ENCODE measurements at regions not wholly inside any gene's neighbourhood (a gene's known extent, or its start where the extent isn't known, plus 50 kb on each side); places are given as distances from the start of the nearest gene placed in this dataset.

GRCh38 chr4:123977641-123978081 is 581.1 kb downstream of the SPRY1 start:
- DNase-seq (ENCODE audit: extremely low spot score, unreplicated experiment): no peak
- Mint-ChIP-seq H3K36me3 (no peaks in the 10 kb centered on the region), H3K9me3 (peaks cover 3% of the 10 kb centered on the region)

GRCh38 chr4:123978637-123979036 is 582.0 kb downstream of the SPRY1 start:
- no peak overlapping the region for H3K27ac Mint-ChIP-seq
- H3K27me3 Mint-ChIP-seq: no peaks in the 10 kb centered on the region
- no peak for DNase-seq (ENCODE audit: extremely low spot score, unreplicated experiment)
- H3K4me1 Mint-ChIP-seq (ENCODE audit: unreplicated experiment): peaks cover 28% of the 10 kb centered on the region
- no peaks in the 10 kb centered on the region for H3K36me3 Mint-ChIP-seq
- peaks cover 2% of the 10 kb centered on the region for H3K9me3 Mint-ChIP-seq
- no peak for TF ChIP-seq CTCF (conservative IDR thresholded peaks at IDR 0.05)
- H3K4me3 Mint-ChIP-seq: no peak overlapping the region

More at GRCh38 chr4:123977641-123978081, 581.1 kb downstream of the SPRY1 start:
- Mint-ChIP-seq H3K27ac (no peak overlapping the region), H3K27me3 (no peaks in the 10 kb centered on the region), H3K4me1 (ENCODE audit: unreplicated experiment) (peaks cover 28% of the 10 kb centered on the region), H3K4me3 (no peak overlapping the region)
- no peak for TF ChIP-seq CTCF (conservative IDR thresholded peaks at IDR 0.05)

GRCh38 chr4:123980736-123981300 is 584.2 kb downstream of the SPRY1 start:
- Mint-ChIP-seq H3K27ac (no peak overlapping the region), H3K27me3 (no peaks in the 10 kb centered on the region), H3K36me3 (no peaks in the 10 kb centered on the region), H3K4me1 (ENCODE audit: unreplicated experiment) (peaks cover 18% of the 10 kb centered on the region), H3K9me3 (no peaks in the 10 kb centered on the region), H3K4me3 (no peak overlapping the region)
- no peak for DNase-seq (ENCODE audit: extremely low spot score, unreplicated experiment)
- TF ChIP-seq CTCF (conservative IDR thresholded peaks at IDR 0.05): no peak

- Mint-ChIP-seq H3K36me3 (no peaks in the 10 kb centered on the region), H3K4me1 (ENCODE audit: unreplicated experiment) (no peaks in the 10 kb centered on the region), H3K27ac (no peak overlapping the region), H3K4me3 (no peak overlapping the region), H3K9me3 (peaks cover 9% of the 10 kb centered on the region), H3K27me3 (no peaks in the 10 kb centered on the region)
- no peak for DNase-seq (ENCODE audit: extremely low spot score, unreplicated experiment)
- TF ChIP-seq CTCF (conservative IDR thresholded peaks at IDR 0.05): no peak
Observed at GRCh38 chr4:123984886-123985285, 588.3 kb downstream of the SPRY1 start.

GRCh38 chr4:123986268-123986798 is 589.7 kb downstream of the SPRY1 start:
- no peak for TF ChIP-seq CTCF (conservative IDR thresholded peaks at IDR 0.05)
- H3K9me3 Mint-ChIP-seq: peaks cover 9% of the 10 kb centered on the region

More at GRCh38 chr4:123986268-123986798, 589.7 kb downstream of the SPRY1 start:
- Mint-ChIP-seq H3K4me3 (no peak overlapping the region), H3K27me3 (no peaks in the 10 kb centered on the region), H3K27ac (peak overlapping the region; percentile 80), H3K4me1 (ENCODE audit: unreplicated experiment) (no peaks in the 10 kb centered on the region), H3K36me3 (no peaks in the 10 kb centered on the region)
- no peak for DNase-seq (ENCODE audit: extremely low spot score, unreplicated experiment)
